ENCODE measurements at regions not wholly inside any gene's neighbourhood (a gene's known extent, or its start where the extent isn't known, plus 50 kb on each side); places are given as distances from the start of the nearest gene placed in this dataset.

DNA sequence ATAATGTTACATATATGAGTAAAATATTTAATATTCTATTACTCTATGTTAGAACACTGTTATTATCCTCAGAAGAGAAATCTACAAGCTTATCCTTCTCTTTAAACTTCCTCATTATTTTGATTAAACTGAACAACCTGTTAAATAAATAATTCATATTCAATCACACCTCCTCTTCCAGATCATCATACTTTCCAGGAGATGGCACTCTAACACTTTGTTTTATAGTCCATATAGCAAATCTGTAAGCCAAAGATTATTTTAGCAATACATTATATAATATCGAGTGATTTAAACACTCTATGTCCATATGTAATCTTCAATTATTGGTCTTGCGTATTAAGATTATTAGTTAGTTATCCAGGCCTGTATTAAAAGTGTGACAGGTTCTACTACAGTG lies 694.1 kb downstream of the ANKRD7 start:
- TF ChIP-seq CTCF (conservative IDR thresholded peaks at IDR 0.05; ENCODE audit: low read depth in 2 of 2) (peak in 1 of 2 experiments; percentile 63; a peak in 3 of 4 replicates), POLR2AphosphoS5 (IDR thresholded peaks at IDR 0.05; ENCODE audit: low read depth) (no peak), EZH2 (IDR thresholded peaks at IDR 0.05; ENCODE audit: low read depth, unreplicated experiment) (no peak), CREB1 (CRISPR knock-in tag; IDR thresholded peaks at IDR 0.05; ENCODE audit: low read depth) (no peak), NANOG (IDR thresholded peaks at IDR 0.05; ENCODE audit: borderline replicate concordance) (no peak), REST (IDR thresholded peaks at IDR 0.05; ENCODE audit: unreplicated experiment) (no peak), ETS1 (IDR thresholded peaks at IDR 0.05) (no peak), JUNB (IDR thresholded peaks at IDR 0.05; ENCODE audit: unreplicated experiment) (no peak), STAT1 (IDR thresholded peaks at IDR 0.05; ENCODE audit: unreplicated experiment) (no peak), ZNF114 (CRISPR knock-in tag; IDR thresholded peaks at IDR 0.05) (no peak), EZH2phosphoT487 (IDR thresholded peaks at IDR 0.05; ENCODE audit: unreplicated experiment) (no peak), ZNF331 (CRISPR knock-in tag; IDR thresholded peaks at IDR 0.05; ENCODE audit: low read depth) (no peak)

Data from GM23338 (cell line).